IPS-11a (cell line): ENCODE measurements at regions not wholly inside any gene's neighbourhood (a gene's known extent, or its start where the extent isn't known, plus 50 kb on each side); places are given as distances from the start of the nearest gene placed in this dataset.
"Not testable (repeated sequence)": the region's sequence is repeated elsewhere in the genome, so short reads cannot be mapped to it uniquely, and the experiment has no call there.

Experiments used
- H3K4me3 ChIP-seq: one replicate; pipeline ENCODE4 v1.5.1; 2013; ENCODE audit warnings: low read depth, low read length, control low read depth

- no peak overlapping the region for H3K4me3 ChIP-seq
Measured at GRCh38 chrX:131881194-131881593, 141.9 kb upstream of the STK26 start.

- H3K4me3 ChIP-seq: not testable (repeated sequence)
Measured at GRCh38 chrX:131885042-131885441, 138.1 kb upstream of the STK26 start.

- not testable (repeated sequence) for H3K4me3 ChIP-seq
Measured at GRCh38 chrX:131893857-131894256, 129.2 kb upstream of the STK26 start.

GRCh38 chrX:131894995-131895394 is 128.1 kb upstream of the STK26 start:
- no peak overlapping the region for H3K4me3 ChIP-seq

GRCh38 chrX:131895807-131896206 is 127.3 kb upstream of the STK26 start:
- H3K4me3 ChIP-seq: no peak overlapping the region

- no peak overlapping the region for H3K4me3 ChIP-seq
Measured at GRCh38 chrX:131901546-131901945, 121.6 kb upstream of the STK26 start.

DNA sequence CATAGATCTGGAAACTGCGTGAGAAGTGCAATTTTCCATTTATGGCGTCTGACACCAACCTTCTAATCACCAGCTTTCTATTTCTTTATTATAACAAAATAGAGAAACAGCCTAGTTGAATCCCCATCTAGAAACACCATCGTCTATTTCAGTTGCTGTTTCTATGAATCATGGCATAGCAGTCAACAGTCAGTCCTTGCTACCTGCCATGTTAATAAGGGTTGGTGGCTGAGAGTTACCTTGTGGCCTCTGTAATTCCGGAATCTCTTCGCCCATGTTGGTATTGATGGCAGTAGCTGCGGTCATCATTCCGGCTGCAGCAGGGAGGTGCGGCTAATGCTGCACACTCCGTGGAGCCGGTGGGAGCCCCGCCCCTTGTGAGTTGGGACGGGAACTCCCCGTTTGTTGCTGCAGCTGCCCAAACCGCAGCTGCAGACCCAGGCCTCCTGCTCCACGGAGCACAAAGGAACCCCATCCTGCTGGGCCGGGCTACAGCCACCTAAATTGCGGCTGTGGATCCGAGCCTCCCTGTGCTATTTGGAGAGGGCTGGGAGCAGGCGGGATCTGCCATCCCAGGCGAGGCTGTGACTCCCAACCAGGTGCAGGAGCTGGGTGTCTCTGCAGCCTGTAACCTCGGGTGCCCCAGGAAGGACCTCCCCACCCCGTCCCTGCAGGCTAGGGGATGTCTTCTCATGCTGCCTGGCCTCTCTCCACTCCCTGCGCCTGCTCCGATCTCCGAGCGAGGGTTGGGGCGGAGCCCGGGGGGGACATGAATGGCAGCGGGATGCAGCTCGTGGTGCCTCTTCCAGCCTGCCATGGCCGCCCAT is 115.4 kb upstream of the STK26 start:
- H3K4me3 ChIP-seq: no peak overlapping the region

GRCh38 chrX:131910586-131910985 is 112.5 kb upstream of the STK26 start:
- no peak overlapping the region for H3K4me3 ChIP-seq

DNA sequence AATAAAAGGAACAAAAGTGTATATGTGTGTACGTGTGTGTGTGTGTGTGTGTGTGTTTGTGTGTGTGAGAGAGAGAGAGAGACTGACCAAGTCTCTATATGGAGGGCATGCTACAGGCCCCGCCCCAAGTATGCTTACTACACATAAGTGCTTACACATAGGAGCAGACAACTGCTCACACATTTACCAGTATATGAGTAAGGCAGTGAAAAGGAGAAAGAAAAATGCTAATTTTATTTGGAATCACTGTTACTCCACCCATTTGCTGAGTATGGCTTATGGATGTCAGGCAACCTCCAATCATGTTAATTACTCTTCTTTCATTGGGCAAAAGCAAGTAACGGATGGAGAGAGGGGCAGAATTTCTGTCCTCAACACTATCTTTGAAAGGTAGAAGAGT is 107.6 kb upstream of the STK26 start:
- no peak overlapping the region for H3K4me3 ChIP-seq

GRCh38 chrX:131917588-131917987 is 105.5 kb upstream of the STK26 start:
- no peak overlapping the region for H3K4me3 ChIP-seq

DNA sequence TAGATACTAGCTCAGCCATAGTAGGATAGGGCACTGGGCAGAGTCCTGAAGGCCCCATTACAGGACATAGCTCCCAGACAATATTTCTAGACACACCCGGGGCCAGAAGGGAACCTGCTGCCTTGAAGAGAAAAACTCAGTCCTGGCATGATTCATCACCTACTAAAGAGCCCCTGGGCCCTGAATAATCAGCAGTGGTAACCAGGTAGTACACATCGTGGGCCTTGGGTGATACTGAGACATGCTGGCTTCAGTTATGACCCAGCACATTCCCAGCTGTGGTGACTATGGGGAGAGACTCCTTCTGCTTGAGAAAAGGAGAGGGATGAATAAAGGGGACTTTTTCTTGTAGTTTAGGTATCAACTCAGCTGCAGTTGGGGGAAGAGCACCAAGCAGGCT is 104.3 kb upstream of the STK26 start:
- H3K4me3 ChIP-seq: no peak overlapping the region

DNA sequence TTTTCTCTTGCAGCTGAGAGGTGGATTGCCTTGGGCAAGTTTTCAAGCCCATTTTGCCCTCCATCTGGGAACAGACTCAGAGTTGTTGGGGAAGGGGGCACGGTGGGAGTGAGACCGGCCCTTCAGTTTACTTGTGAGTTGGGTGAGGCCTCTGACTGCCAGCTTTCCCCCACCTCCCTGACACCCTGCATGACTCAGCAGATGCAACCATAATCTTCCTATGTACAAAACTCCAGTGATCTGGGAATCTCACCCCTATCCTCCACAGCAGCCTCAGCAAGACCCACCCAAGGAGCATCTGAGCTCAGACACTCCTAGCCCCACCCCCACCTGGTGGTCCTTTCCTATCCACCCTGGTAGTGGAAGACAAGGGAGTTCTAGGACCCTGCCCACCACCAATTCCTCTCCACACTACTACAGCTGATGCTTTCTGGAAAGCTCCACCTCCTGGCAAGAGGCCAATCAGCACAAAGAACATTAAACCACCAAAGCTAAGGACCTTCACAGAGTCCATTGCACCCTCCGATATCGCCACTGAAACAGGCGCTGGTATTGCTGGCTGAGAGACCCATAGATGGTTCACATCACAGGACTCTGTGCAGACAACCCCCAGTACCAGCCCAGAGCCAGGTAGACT is 99.4 kb upstream of the STK26 start:
- H3K4me3 ChIP-seq: no peak overlapping the region

DNA sequence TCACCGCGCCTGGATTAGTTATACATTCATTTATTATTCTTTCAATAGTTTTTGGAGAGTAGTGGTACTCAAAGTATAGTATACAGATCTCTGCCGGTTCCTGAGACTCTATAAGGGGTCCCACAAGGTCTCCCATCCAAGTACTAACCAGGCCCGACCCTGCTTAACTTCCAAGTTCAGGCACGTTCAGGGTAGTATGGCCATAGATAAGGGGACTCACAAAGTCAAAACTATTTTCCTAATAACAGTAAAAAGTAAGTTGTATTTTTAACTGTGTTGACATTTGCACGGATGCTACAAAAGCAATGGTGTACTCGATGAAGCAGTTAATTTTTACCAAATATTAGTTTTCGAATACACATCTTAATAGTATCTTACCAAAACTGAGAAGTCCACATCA is 84.4 kb upstream of the STK26 start:
- no peak overlapping the region for H3K4me3 ChIP-seq

- no peak overlapping the region for H3K4me3 ChIP-seq
Measured at GRCh38 chrX:131942034-131942433, 81.1 kb upstream of the STK26 start.

GRCh38 chrX:131944936-131945902 is 77.9 kb upstream of the STK26 start:
- H3K4me3 ChIP-seq: no peak overlapping the region

GRCh38 chrX:131951166-131951565 is 71.9 kb upstream of the STK26 start:
- H3K4me3 ChIP-seq: no peak overlapping the region

DNA sequence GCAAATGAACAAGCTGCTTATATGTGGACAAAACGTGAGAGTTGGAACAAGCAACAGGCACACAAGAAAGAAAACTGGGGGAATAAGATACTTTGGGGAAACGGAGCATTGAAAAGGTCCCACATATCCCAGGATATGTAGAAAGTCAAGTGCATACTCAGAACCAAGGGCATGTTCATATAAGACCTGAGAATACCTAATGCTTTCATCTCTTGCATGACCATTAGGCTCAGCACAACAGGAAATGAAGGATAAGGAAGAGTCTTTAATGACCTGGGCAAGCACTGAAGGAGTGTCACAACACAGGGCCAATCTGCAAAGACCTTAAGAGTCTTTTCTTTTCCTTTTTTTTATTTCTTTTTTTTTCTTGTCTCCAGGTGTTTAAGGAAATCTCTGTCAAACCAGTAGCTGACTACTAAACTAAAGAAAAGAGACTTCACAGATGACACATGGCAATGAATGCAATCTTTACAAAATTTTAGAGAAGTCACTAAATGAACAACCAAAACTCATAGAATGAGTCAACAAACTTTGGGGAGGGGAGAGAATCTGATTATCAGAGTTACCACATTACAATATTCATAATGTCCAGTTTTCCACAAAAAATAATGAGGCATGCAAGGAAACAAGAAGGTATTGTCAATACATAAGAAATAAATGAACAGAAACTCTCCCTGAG is 67.9 kb upstream of the STK26 start:
- no peak overlapping the region for H3K4me3 ChIP-seq

DNA sequence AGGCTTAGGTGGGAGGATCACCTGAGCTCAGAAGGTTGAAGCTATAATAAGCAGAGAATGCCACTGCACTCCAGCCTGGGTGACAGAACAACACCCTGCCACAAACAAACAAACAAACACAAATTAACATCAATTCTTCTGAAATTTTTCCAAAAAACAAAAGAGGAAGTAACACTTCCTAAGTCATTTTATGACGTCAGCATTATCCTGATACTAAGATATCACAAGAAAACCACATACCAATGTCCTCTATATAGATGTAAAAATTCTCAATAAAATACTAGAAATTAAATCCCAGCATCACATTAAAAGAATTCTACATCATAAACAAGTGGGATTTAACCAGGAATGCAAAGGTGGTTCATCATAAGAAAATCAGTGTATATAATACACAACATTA is 64.4 kb upstream of the STK26 start:
- H3K4me3 ChIP-seq: no peak overlapping the region

GRCh38 chrX:131970347-131970746 is 52.8 kb upstream of the STK26 start:
- no peak overlapping the region for H3K4me3 ChIP-seq
